GM23248 (cell line): ENCODE measurements at regions not wholly inside any gene's neighbourhood (a gene's known extent, or its start where the extent isn't known, plus 50 kb on each side); places are given as distances from the start of the nearest gene placed in this dataset.

Experiments used
- DNase-seq: peaks from one replicate; pipeline ENCODE4 v3.0.0-alpha.2; 2015
- H2AFZ ChIP-seq: fragments of 200-600 bp; sonication (generic); 2 replicates; pipeline ENCODE4 v1.6.1; 2016; ENCODE audit warnings: antibody characterized with exemption
- H3F3A ChIP-seq: fragments of 200-600 bp; sonication (generic); 2 replicates; pipeline ENCODE4 v1.6.1; 2016; ENCODE audit warnings: mild to moderate bottlenecking, antibody characterized with exemption, mixed run types; ENCODE audit not compliant: insufficient read depth
- H3K27ac ChIP-seq: fragments of 200-600 bp; sonication (generic); 2 replicates; pipeline ENCODE4 v1.5.1; 2016; ENCODE audit warnings: mild to moderate bottlenecking
- H3K27me3 ChIP-seq: fragments of 200-600 bp; sonication (generic); replicated peaks from 2 replicates; pipeline ENCODE4 v1.6.1; 2016; ENCODE audit warnings: mild to moderate bottlenecking; ENCODE audit not compliant: insufficient read depth
- H3K36me3 ChIP-seq: fragments of 200-600 bp; sonication (generic); 2 replicates; pipeline ENCODE4 v1.6.1; 2016; ENCODE audit warnings: low read depth, mild to moderate bottlenecking
- H3K4me1 ChIP-seq: fragments of 200-600 bp; sonication (generic); 2 replicates; pipeline ENCODE4 v1.6.1; 2016; ENCODE audit warnings: mild to moderate bottlenecking; ENCODE audit not compliant: insufficient read depth
- H3K4me2 ChIP-seq: fragments of 200-600 bp; sonication (generic); one replicate; pipeline ENCODE4 v1.6.1; 2016; ENCODE audit warnings: mild to moderate bottlenecking; ENCODE audit not compliant: unreplicated experiment
- H3K4me3 ChIP-seq: fragments of 200-600 bp; sonication (generic); 2 replicates; pipeline ENCODE4 v1.5.1; 2016; ENCODE audit warnings: mild to moderate bottlenecking
- H3K79me2 ChIP-seq: fragments of 200-600 bp; sonication (generic); 2 replicates; pipeline ENCODE4 v1.6.1; 2016; ENCODE audit warnings: mild to moderate bottlenecking; ENCODE audit not compliant: insufficient read depth
- H3K9ac ChIP-seq: fragments of 200-600 bp; sonication (generic); 2 replicates; pipeline ENCODE4 v1.6.1; 2016; ENCODE audit warnings: mild to moderate bottlenecking
- H3K9me2 ChIP-seq: fragments of 200-600 bp; sonication (generic); 2 replicates; pipeline ENCODE4 v1.6.1; 2016; ENCODE audit warnings: mixed run types, mild to moderate bottlenecking, moderate library complexity; ENCODE audit not compliant: insufficient read depth
- H3K9me3 ChIP-seq: fragments of 200-600 bp; sonication (generic); one replicate; pipeline ENCODE4 v1.6.1; 2017; ENCODE audit warnings: low read depth
- H4K20me1 ChIP-seq: fragments of 200-600 bp; sonication (generic); 2 replicates; pipeline ENCODE4 v1.6.0; 2016; ENCODE audit not compliant: insufficient read depth
- EZH2 ChIP-seq: fragments of 200-600 bp; sonication (generic); IDR thresholded peaks from 2 replicates; pipeline ENCODE4 v1.6.1; 2018; ENCODE audit warnings: antibody characterized with exemption, mild to moderate bottlenecking; ENCODE audit not compliant: insufficient read depth, poor library complexity, severe bottlenecking
- EZH2phosphoT487 ChIP-seq: fragments of 200-600 bp; sonication (generic); IDR thresholded peaks from 2 replicates; pipeline ENCODE4 v1.6.1; 2018; ENCODE audit warnings: antibody characterized with exemption, moderate library complexity, mild to moderate bottlenecking, low read depth; ENCODE audit not compliant: insufficient read depth
- WGBS, 2 experiments: methylation state at CpG; one replicate each; pipeline ENCODE4 v1.1.6; 2015 to 2017; ENCODE audit warnings: low lambda C conversion rate in 2 of 2, low coverage in 1 of 2; ENCODE audit errors: missing lambda C conversion rate in 2 of 2; 5-methylcytosine and 5-hydroxymethylcytosine counted together
- in situ Hi-C: fragments of 300-500 bp; cut with MboI; formaldehyde crosslinking; loops from 2 replicates; pipeline ENCODE4 v1.15.0; 2020

DNA sequence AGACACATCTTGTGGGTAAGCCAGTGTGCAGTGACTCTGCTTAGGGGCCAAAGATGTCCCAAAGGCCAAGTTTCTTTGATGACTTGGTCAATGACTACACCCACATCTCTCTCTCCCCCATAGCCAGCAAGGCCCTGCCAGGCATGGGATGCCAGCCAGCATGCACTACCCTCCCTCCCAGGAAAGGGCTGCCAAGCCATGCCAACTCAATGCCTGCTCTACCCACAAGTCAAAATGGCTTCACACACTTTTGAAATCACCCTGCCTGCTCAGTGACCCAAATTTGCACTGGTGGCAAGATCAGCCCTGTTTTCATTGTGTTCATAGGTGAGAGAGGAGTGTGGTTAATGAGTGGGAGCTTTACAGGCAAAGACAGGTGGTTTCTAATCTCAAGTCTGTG lies 112.5 kb downstream of the MATN1 start:
- no peak overlapping the region for H3K4me2 ChIP-seq

DNA sequence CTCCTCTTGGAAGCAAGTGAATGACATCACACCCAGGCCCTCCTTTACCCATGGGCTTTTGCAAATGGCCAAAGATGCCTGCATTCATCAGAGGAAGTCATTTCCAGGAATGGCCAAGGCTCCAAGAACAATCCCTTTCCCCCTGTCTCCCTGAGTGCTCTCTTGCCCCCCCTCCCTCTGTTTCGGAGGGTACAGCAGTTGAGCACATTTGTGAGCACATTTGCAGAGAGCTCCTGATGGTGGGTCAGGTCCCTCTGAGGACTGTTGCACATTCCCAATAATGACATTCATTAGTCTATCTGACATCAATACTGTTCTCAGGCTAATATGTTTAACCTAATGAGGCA lies 113.4 kb downstream of the MATN1 start:
- Histone ChIP-seq H3F3A (no peaks in the 10 kb centered on the region), H2AFZ (no peak overlapping the region), H3K27me3 (0 out of 2 replicates have a peak, but pooled peaks cover 4% of the 10 kb centered on the region), H3K9me3 (no peaks in the 10 kb centered on the region), H3K4me3 (no peak overlapping the region), H3K36me3 (no peaks in the 10 kb centered on the region), H3K4me1 (0 out of 2 replicates have a peak, but pooled peaks cover 8% of the 10 kb centered on the region), H4K20me1 (no peaks in the 10 kb centered on the region), H3K9me2 (no peaks in the 10 kb centered on the region), H3K9ac (no peak overlapping the region), H3K4me2 (no peak overlapping the region), H3K27ac (no peak overlapping the region), H3K79me2 (no peaks in the 10 kb centered on the region)
- no peak for DNase-seq
- in situ Hi-C loops = no loop called here
- TF ChIP-seq EZH2phosphoT487 (no peak), EZH2 (no peak)
- 37 to 53% methylated on average over 1 of the region's 1 CpG for WGBS, 2 experiments

More for the DNA sequence above, 112.5 kb downstream of the MATN1 start:
- H3K4me3 ChIP-seq = no peak overlapping the region
- DNase-seq = no peak
- no peak overlapping the region for H2AFZ ChIP-seq
- no peaks in the 10 kb centered on the region for H4K20me1 ChIP-seq
- no peak overlapping the region for H3K27ac ChIP-seq
- H3K4me1 ChIP-seq = 0 out of 2 replicates have a peak, but pooled peaks cover 8% of the 10 kb centered on the region
- no peaks in the 10 kb centered on the region for H3K9me2 ChIP-seq
- in situ Hi-C loops = no loop called here
- H3K36me3 ChIP-seq = no peaks in the 10 kb centered on the region
- H3K79me2 ChIP-seq = no peaks in the 10 kb centered on the region
- H3F3A ChIP-seq = no peaks in the 10 kb centered on the region
- no peak overlapping the region for H3K9ac ChIP-seq
- H3K27me3 ChIP-seq = 0 out of 2 replicates have a peak, but pooled peaks cover 4% of the 10 kb centered on the region
- no peaks in the 10 kb centered on the region for H3K9me3 ChIP-seq
- TF ChIP-seq EZH2phosphoT487 (no peak), EZH2 (no peak)

- in situ Hi-C loops = no loop called here
- Histone ChIP-seq H3K4me1 (0 out of 2 replicates have a peak, but pooled peaks cover 8% of the 10 kb centered on the region), H3K9me3 (no peaks in the 10 kb centered on the region), H3K27ac (no peak overlapping the region), H3K4me3 (no peak overlapping the region), H3K36me3 (no peaks in the 10 kb centered on the region), H3K27me3 (peaks cover 4% of the 10 kb centered on the region; the same call in 1 of the 2 replicates), H3K9ac (no peak overlapping the region), H3K4me2 (no peak overlapping the region), H2AFZ (no peak overlapping the region), H3K9me2 (no peaks in the 10 kb centered on the region), H3K79me2 (no peaks in the 10 kb centered on the region), H4K20me1 (no peaks in the 10 kb centered on the region), H3F3A (no peaks in the 10 kb centered on the region)
- no peak for DNase-seq
- no peak for TF ChIP-seq EZH2phosphoT487
- TF ChIP-seq EZH2 = no peak
- 54 to 56% methylated on average over 9 of the region's 9 CpGs for WGBS, 2 experiments
Observed at GRCh38 chr1:30609336-30609998, 113.9 kb downstream of the MATN1 start.

GRCh38 chr1:30607723-30608122 lies 115.7 kb downstream of the MATN1 start:
- no peak overlapping the region for H2AFZ ChIP-seq
- H3K9me2 ChIP-seq = no peaks in the 10 kb centered on the region
- H3K9me3 ChIP-seq = no peaks in the 10 kb centered on the region
- no peaks in the 10 kb centered on the region for H3F3A ChIP-seq
- no peaks in the 10 kb centered on the region for H3K4me1 ChIP-seq
- H3K36me3 ChIP-seq = no peaks in the 10 kb centered on the region
- no peak overlapping the region for H3K4me2 ChIP-seq
- in situ Hi-C loops = no loop called here
- no peaks in the 10 kb centered on the region for H3K79me2 ChIP-seq
- H3K27ac ChIP-seq = no peak overlapping the region
- 49 to 54% methylated on average over 5 of the region's 5 CpGs for WGBS, 2 experiments
- no peak for DNase-seq
- H3K4me3 ChIP-seq = no peak overlapping the region
- H3K9ac ChIP-seq = no peak overlapping the region
- peaks cover 4% of the 10 kb centered on the region; the same call in 1 of the 2 replicates for H3K27me3 ChIP-seq
- TF ChIP-seq EZH2 = no peak
- TF ChIP-seq EZH2phosphoT487 = no peak
- H4K20me1 ChIP-seq = no peaks in the 10 kb centered on the region
